GOT3 (cell line): ENCODE measurements at regions not wholly inside any gene's neighbourhood (a gene's known extent, or its start where the extent isn't known, plus 50 kb on each side); places are given as distances from the start of the nearest gene placed in this dataset.

Experiments used
- DNase-seq: peaks from one replicate; lab custom pipeline; 2025; ENCODE audit warnings: mixed read lengths; lab: John Stamatoyannopoulos, UW

DNA sequence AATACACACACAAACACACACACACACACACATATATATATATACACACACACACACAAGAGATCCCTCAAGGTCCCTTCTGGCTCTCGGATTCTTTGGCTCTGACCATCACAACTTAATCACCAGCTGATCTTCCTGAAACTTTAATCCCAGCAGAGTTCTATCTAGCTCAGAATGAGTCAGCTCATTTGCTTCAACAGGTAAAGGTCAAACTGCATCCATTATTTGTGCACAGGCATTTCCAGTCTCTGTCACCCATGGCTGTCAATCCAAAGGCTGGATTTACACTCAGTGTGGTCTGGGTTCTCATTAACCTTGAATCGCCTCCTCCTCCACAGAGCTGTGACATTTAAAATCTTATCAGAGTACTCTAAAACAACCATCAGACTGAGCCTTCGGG is 113.3 kb upstream of the TMPO start:
- DNase-seq, result no peak

DNA sequence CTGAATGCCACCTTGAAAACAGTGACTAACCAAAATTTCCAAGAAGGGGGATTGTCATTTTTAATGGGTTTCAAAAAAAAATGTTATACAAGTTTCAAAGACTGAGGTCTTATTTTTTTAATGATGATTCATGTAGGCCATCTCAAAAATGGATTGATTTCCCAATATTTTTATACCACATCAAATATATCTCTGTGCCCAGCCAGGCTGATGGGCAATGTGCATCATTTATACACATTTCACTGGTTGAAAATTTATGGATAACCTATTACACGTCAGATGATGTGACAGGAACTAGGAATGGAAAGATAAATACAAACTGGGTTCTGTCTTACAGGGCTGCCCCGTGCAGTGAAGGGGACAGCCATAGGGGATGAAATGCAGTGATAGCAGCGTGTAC is 112.7 kb upstream of the TMPO start:
- no peak for DNase-seq

DNA sequence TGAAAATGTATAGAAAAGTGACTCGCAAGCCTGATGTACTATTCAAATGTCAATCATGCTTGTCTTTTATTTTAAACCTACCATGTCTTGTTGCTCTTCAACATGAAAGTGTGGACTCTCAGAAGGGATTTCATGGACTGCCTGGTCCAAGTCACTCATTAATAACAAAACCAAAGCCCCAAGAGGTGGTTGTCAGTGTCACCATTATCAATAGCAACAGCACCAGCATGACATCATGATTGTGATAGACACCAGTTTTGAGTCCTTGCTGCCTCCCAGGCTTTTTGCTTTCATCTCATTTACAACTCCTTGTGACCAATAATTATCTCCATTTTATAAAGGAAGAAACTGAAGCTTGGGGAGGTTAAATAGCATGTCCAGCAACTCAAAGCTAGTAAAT is 112.0 kb upstream of the TMPO start:
- no peak for DNase-seq

DNA sequence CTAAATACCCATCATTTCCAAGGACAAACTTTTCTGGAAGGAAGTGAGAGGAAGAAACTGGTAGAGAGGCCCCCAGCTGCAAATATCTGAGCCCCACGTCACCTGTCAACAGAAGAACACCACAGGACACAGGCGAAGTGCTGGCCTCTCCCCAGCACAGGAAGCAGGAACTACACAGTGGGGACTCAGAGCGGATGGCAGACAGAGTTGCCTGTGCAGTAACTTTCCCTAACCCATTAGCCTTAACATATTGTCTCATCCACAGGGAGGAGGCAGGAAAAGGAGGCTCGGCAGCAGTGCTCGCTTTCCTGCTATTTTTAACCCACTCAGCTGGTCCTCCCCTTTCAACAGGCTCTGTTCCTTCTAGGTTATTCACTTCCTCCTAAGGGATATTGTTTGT is 111.5 kb upstream of the TMPO start:
- no peak for DNase-seq

DNA sequence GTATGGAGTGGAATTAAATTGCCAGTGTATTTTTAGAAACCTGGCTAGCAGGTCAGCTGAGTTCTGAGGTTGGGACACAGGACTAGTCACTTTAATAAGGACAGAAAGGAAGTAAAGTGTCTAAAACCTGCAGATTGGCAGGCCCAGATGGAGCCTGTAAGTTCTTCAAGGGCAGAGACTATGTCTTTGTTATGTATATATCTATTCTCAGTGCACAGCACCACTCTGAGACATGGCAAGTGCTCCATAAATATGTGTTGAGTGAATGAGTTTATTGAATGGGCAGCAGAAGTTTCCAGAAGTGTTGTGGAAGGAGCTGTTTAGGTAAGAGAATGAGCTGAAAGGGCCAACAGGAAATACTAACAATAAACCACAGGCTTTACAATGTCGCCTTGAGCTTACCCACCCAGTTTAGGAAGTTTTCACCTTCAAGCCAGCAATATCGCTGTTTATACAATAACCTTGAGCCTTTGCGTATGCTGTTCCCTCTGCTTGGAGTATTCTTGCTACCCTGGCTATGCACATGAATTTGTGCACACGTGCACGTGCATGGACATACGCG is 109.5 kb upstream of the TMPO start:
- DNase-seq, result no peak

DNA sequence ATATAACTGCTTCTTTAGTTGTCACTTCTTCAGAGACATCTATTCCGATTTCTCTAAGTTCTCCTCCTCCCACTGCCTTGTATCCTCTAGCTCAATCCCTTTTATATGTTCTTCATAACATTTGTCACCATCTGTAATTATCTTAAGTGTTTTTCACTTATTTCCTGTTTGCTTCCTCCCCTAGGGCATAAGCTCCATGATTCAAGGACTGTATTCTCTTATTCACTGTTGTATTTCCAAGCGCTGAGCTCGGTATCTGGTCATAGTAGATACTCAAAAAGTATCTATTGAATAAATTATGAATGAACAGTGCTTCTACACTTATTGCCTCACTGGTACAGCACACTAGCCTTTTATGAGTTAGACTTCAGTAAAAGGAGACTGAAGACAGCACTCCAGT is 109.0 kb upstream of the TMPO start:
- DNase-seq, result no peak

DNA sequence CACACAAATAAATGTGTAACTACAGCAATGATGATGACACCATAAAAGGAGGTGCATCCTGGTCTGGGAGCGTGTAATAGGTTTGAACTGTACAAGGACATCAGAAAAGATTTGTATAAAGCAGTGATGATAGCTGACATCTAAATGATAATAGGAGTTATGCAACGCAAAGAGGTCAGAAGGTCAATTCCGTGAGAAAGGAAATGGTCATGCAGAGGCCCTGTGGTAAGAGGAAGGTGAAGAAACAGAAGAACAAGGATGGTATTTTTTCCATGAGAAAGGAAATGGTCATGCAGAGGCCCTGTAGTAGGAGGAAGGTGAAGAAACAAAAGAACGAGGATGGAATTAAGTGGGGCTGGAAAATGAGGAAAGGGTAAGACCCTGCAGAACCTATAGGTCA is 106.7 kb upstream of the TMPO start:
- DNase-seq, result no peak

DNA sequence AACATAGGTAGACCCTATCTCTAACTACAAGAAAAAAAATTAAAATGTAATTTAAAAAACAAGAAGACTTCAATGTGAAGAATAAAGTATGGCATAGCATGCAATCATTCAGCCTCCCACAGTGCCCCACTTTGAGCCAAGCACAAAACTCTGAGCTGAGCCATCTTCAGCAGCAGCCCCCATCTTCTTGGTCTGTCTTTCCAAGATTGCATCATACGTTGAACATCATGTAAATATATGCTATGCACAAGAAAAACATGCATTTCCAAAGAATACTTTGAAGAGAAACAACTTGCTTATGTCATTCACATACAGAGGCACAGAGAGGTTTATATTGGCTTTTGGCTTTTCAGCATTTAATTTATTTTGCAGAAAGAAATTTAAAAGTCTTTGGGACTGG is 105.8 kb upstream of the TMPO start:
- no peak for DNase-seq

DNA sequence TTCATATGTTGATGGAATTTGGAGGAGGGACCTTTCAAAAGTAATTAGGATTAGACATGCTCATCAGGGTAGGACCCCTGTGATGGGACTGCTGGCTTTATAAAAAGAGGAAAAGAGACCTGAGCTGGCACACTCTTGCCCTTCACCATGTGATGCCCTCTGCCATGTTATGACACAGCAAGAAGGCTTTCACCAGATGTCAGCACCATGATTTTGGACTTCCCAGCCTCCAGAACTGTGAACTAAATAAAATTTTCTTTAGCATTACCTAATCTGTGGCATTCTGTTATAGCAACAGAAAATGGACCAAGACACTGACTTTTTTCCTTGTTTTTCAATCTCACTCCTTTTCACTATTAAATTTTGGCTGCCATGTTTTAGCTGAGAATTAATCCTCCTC is 105.0 kb upstream of the TMPO start:
- DNase-seq, result no peak

DNA sequence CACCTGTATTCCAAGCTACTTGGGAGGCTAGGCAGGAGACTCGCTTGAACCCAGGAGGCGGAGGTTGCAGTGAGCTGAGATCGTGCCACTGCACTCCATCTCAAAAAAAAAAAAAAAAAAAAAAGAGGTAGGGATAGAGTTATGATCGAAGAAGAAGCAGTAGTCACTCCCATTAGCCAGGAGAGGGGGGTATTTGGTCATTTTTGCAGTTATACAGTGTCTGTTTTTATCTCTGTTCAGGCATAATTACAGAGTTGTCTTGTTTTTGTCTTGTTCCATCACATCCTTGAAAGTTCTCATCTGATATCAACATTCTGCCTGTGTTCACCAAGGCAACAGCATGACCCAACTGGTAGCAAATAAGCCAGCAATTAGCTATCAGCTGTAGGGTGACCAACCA is 98.5 kb upstream of the TMPO start:
- DNase-seq, result no peak

DNA sequence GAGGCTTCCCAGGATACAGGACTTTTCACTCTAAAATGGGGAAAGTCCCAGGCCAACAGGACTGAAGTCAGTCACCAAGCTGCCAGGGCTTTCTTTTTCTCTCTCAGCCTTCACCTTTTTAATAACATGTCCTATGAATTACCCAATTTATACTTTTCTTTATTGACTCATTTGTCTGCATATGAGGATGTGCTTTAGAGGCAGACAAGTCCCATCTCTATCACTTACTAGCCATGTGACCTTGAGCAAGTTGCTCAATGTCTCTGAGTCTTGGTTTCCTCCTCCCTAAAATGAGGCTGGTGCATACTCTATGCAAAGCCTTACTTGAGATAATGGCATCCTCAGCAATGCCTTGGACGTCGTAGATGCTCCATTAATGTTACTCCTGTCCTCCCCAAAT is 98.1 kb upstream of the TMPO start:
- DNase-seq, result no peak

DNA sequence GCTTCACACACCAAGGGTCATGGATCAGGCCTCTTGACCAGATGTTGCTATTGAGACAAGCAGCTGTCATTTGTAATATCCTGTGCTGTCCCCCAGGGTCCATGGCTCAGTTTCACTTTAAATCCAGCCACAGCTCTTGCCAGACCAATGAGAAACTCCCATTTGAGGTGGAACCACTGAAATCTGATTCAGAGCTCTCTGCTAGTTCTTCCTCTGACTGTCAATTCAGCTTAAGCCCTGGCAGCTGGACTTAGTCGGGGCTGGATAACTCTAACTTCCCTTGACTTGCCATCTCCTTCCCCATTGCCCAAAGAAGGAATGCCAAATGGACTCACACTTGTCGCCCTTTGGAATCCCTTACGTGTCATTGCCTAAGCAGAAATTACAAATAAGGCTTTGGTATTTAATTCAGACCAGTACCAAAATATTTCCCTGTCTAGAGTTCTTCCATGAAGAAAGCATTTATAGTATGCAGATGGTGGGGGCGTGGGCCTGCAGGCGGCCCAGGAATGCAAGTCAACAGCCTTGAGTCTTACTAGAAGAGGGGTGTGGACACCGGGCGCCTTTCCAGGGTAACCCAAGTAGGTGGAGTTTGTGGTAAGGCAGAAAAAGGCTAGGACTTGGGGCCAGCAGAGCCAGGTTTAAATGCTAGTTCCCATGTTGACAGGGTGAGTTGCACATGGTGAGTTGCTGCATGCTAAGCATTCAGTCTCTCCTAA is 96.9 kb upstream of the TMPO start:
- DNase-seq, result no peak

DNA sequence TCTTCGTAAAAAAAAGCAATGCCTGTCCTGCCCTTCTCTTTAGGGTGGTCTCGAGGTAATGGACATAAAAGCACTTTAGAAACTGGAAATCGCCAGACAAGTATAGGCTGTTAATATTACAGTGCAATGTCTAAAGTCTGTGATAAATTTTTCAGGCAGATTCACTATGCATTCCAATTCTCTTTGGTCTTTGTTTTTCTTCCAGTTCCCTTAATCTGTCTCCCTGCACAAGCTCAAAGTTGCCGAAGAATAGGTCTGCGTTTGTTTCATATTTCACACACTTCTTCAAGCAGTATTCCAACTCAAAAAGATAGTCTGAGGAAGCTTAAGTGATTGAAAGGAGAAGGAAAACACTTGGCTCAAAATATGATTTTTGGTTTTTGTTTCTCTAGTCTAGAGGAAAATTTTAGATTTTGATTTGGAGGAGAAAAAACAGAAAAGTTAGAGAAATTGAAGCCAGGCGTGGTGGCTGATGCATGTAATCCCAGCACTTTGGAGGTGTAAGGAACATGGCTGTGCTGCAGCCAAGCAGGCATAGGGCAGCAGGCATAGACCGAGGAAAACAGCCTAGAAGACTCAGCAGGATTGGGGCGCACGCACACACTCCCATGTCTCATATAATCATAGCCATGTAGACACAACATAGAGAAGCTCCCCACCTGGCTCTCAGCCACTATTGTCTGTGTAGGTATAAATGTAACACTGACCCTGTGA is 96.2 kb upstream of the TMPO start:
- DNase-seq, result no peak

DNA sequence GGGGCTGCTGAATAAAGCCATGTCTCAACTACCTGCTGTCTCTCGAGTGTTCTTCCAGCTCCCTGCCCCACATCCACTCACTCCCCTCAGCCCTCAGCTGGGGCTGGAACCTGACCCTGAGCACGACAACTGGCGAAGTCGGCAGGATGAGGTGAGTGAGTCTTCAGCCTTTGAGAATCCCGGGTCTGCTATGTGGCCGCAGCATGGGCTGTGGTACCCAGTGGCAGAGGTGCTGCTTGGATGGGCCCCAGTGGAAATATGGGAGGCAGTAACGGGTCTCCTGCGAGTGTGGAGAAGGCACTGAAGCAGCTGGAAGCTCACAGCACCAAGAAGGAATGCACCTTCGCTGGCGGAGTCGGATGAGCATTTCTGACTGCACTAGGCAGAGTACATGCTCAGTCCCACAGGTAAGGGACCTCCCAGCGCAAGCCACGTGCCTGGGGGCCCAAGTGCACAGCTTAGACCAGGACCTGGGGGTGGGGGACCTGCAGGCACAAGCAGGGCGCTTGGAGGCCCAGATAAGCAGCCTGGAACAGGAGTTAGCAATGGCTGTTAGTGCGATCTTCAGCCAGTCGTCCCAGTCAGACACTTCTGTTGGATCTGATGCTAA is 95.5 kb upstream of the TMPO start:
- DNase-seq, result no peak

DNA sequence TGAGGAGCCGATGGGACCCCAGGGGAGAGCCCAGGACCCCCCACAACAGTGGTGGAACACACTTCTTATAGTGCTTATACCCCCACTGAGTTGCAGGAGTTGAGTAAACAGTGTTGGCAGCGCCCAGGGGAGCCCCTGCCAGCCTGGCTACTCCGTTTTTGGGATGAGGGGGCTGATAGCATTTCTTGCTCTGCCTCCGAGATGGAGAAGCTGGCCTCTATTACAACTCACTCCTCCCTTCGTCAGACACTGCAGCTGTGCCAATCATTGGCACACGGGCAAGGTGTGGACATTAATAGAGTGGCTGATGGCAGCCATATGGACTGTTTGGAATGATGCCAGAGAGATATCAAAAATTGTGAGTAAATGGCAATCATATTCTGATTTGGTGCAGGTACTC is 94.9 kb upstream of the TMPO start:
- no peak for DNase-seq

DNA sequence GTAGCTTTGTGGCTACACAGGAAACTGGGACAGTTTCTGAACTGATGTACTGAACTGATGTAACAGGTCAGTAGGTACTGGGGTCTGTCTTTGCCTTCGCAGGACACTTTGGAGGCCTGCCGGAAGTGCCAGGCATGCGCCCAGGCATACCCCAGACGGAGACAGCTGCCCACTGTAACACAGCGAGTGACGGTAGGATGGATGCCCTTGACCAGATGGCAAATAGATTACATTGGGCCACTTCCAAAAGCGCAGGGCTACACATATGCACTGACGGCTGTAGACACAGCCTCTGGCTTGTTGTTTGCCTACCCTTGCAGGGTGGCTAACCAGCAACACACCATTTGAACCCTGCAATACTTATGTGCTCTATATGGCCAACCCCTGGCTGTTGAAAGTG is 94.1 kb upstream of the TMPO start:
- no peak for DNase-seq

DNA sequence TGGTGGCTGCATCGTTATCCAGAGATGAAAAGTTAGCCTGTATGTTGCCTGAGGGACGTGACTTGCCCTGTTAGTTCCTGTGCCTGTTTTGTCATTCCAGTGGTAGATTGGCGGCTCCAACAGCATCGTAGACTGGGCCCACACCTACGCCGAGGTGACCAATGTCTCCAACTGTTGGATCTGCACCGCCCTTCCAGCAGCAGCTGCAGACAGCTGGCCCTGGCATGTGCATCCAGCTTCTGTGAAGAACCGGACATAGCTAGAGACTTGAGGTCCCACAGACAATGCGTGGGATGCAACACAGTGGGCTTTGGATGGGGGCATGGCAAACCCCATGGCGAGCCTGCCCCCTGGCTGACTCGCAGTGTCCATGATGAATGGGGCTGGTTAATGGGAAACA is 93.0 kb upstream of the TMPO start:
- DNase-seq, result no peak

DNA sequence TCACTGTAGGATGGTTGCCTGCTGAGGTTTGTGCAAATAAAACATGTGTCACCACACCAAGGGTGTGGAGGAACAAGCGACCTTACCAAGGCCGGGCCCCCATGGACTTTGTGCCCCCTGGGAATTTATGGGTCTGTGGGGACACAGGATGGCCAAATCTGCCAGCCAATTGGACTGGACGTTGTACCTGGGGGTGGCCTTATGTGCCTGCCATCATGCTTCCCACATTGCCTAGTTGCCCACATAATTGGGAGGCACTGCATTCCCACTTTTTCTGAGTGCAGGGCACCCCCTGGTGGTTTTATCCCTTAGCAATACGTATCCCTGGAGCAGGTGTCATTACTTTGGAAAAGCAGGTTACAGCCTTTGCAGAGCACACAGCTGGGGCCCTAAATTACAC is 92.6 kb upstream of the TMPO start:
- no peak for DNase-seq

DNA sequence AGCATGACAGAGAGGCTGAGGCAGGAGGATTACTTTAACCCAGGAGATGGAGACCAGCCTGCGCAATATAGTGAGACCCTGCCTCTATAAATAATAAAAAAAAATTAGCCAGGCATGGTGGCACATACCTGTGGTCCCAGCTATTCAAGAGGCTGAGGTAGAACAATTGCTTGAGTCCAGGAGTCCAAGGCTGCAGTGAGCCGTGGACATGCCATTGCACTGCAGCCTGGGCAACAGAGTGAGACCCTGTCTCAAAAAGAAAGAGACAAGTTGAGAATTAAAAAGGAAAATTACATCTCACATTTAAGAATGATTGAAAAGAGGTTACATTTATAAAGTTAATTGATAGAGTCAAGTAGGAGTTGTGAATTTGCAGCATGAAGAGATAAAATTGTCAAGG is 91.4 kb upstream of the TMPO start:
- no peak for DNase-seq

DNA sequence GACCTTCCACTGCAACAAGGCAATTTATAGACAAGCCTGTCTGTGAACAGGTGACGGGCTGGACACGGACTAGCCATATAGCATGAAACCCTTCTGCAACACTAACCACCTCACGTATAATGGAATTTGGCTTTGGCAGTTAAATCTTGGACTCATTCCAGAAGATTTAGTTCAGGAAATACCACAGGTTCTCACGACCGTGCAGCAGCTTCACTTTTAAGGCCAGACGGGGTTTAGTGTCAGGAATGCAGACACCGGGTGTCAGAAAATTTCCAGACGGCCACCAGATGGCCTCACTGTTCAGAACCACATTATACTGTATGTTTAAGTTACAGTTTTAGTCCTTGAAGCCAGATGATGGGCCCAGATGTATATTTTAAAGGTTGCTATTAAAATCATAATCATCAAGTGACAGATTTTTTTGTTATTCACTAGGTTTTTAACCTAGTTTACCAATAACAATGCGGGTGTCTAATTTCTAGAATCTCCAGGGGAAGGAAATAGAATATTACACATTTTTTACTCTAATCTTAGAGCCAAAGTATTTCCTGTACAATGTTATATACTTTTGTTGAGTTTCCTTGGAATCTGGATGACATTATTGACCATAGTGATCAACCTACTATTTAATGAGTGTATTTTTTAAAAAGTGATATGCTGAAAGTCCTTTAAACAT is 90.5 kb upstream of the TMPO start:
- no peak for DNase-seq

DNA sequence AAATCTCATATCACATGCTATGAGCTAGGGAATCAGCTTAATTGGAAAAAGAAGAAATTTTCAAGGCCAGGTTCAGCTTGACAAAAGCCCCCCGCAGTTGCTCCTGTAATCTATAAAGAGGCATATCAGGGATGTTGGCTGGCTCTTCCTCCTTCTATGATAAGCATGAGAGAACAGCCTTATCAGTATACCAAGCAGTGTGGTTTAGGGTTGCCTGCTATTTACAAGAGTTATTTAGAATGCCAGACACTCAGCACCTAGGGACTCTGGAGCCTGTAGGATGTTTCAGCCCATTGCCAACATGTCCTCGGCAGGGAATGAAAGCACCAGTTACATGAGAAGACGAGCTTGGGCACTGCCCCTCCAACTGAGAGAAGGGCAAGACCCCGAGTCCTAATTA is 89.5 kb upstream of the TMPO start:
- no peak for DNase-seq

DNA sequence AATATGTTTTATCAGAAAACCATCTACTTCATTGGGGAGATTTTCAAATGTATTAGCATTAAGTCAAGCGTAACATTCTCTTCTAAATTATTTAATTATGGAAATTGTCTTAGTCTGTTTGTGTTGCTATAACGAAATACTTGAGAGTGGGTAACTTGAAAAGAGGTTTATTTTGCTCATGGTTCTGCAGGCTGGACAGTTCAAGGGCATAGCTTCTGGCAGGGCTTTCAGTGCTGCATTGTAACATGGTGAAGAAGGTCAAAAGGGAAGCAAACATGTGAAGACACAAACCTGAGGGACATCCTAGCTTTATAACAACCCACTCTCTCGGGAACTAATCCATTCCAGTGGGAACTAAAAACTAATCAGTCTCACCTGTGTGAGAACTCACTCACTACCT is 84.3 kb upstream of the TMPO start:
- DNase-seq, result no peak

DNA sequence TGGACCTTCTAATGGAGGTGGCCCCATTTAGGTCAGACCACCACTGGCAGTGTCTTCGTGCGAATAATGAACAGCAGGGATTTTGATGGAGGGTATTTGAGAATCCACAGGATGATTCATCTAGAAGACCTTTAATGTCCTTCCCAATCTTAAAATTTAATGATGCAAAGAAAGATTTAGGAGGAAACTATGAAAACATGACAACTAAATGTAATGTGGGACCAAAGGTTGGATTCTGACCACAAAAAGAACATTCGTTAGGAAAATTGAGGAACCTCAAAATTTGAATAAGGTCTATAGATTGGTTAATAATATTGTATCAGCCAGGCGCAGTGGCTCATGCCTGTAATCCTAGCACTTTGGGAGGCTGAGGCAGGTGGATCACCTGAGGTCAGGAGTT is 78.2 kb upstream of the TMPO start:
- no peak for DNase-seq
